Hippocampal formation (tissue), 2 donors: ENCODE measurements at regions not wholly inside any gene's neighbourhood (a gene's known extent, or its start where the extent isn't known, plus 50 kb on each side); places are given as distances from the start of the nearest gene placed in this dataset.
"Not testable (repeated sequence)": the region's sequence is repeated elsewhere in the genome, so short reads cannot be mapped to it uniquely, and the experiment has no call there.

Experiments
- DNase-seq, 2 donors: peaks; one replicate each; lab custom pipeline; 2025; lab: John Stamatoyannopoulos, UW

DNA sequence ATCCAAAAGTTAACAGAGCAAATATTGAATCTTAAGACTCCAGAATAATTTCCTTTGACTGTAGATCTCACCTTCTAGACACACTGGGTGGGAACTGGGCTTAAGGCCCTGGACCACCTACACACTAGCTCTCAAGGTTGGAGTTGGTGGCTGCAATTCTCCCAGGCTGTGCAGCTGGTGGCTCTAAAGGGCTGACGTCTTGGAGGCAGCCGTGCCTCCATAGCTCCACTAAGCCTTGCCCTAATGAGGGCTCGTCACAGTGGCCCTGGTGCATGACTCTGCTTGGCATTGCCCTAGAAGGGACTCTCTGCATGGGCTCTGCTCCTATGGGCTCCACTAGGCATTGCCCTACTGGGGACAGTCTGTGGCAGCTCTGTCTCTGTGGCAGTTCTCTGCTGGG, 1005.2 kb downstream of the CCSER2 start:
- no peak for DNase-seq

GRCh38 chr10:85362401-85362800, 1004.2 kb downstream of the GRID1 start:
- no peak for DNase-seq

- no peak for DNase-seq
These were observed 989.4 kb downstream of the GRID1 start for GRCh38 chr10:85377029-85377806.

DNA sequence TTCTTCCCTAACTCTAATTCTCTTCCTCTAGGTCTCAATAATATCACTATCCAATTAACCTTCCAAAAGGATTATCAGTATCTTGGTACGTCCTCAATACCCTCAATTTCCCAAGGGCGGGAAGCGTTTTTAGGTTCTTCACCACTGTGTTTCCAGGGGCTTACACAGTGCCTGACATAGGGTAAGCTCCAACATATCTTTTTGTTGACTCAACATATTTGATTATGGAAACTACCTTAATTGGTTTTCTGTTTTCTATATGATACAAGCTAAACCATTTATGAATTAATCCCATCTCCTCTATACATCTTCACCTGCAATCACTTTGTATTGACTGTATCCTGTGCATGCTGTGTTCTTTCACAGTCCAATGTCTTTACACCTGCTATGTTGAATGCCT, 987.3 kb downstream of the GRID1 start:
- no peak for DNase-seq

DNA sequence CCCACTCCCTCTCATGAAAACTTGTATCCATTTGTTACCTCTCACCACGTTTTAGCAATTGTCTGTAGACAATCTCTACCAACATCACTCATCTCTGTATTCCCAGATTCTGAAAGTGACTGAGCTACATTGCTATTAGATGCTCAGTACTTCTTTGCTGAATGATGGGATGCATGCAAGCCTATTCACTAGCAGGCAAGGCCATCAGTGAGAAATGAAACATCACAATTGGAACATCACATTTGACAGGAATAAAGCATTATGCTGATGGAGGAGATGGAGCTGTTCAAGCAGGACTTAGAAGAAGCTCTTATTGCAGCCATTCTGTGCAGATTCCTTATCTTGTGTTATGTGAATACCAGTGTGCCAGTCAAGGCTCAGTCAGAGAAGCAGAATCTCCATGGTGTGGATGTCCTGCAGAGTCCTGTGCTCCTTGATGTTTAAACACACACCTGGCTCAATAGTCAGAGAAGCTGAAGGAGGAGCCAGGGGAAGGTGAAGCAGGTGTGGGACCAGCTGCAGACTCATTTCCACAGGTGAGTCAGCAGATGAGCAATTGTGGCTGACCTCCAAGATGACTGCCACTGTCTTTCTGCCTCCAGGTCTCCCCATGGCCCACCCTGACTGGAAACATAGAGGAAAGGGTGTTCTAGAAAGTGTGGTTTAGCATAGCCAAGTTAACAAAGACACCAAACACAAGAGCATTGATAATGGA, 965.5 kb downstream of the GRID1 start:
- no peak for DNase-seq

DNA sequence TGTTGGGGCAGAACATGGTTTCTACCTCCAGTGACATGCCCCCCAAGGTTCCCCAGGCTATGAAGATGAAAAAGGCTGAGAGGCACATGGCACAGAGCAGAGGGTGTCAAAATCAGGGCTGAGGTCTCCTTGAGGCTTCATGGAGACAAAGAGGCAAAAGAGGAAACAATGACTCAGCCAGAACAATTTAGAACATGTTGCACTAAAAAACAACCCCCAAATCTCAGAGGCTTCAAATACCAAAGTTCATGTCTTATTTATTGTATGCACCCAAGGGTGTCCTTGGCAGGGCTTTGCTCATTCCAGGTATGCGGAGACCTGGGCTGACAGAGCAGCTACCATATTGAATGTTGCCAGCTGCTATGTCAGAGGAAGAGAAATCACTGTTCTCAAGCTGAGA, 964.1 kb downstream of the GRID1 start:
- no peak for DNase-seq

GRCh38 chr10:85407088-85407487, 959.5 kb downstream of the GRID1 start:
- DNase-seq: no peak

DNA sequence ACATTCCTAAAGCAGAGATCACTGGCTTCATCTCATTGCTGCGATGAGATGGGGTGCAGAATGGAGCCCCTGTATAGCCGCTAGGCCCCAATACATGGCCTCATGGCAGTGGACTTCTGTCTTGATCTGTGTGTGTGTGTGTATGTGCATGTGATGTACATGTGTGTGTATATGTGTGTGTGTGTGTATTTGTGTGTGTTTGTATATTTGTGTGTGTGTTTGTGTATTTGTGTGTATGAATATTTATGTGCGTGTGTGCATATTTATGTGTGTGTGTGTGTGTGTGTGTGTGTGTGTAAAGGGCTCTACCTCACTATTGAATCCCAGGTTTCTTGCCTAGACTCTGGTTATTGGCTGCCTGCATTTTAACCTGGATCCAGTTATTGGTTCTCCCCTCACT, 958.2 kb downstream of the GRID1 start:
- no peak for DNase-seq

GRCh38 chr10:85410586-85410985, 956.0 kb downstream of the GRID1 start:
- not testable (repeated sequence) for DNase-seq

GRCh38 chr10:85413570-85413969, 953.0 kb downstream of the GRID1 start:
- no peak for DNase-seq

DNA sequence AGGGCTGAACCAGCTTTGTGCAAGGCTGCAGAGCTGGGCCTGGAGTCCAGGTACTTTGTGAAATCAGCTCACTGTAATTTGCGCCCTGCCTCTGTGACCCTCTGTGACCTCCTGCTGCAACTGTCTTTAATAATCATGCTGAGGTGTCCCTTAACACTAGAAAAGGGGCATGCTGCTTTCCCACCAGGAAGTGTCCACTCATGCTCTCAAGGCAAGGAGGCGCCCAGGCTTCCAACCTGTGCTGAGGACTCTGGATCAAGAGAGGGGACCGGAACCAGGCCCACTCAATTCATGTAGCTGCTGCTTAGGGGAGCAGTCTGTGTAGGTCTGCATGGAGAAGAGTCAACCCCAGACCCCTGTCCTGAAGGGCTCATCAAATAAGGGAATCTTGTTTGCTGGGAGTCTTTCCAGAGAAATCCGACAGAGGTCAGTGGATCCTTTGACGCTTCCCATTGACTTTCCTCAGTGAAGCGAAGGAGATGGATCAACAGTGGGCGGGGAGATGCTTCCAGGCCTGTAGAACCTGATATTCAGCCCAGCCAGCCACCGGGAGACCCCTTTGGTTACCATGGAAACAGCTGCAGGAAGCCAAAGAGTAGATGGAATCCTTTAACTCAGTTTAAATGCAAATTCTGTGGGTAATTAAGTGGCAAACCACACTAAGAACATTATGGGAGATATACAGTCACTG, 945.9 kb downstream of the GRID1 start:
- no peak for DNase-seq

GRCh38 chr10:85421421-85421820, 945.2 kb downstream of the GRID1 start:
- DNase-seq: no peak

DNA sequence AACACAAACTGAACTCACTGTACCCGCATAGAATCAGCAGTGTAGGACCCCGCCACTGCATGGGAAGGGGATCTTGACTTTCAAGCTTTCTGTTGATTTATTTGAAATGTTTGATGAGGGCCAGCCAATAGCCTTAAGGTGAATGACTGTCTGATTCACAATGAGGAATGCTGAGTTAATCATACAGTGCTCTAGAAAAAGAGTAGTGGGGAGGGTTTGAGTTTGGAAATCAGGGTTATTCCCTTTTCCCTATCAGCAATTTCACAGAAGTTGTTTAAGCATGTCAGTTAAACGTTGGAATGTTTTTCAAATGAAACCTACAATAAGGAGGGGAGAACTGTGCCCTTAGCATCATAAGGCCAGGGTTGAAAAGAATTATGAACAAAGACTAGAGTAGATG, 937.5 kb downstream of the GRID1 start:
- DNase-seq: no peak

DNA sequence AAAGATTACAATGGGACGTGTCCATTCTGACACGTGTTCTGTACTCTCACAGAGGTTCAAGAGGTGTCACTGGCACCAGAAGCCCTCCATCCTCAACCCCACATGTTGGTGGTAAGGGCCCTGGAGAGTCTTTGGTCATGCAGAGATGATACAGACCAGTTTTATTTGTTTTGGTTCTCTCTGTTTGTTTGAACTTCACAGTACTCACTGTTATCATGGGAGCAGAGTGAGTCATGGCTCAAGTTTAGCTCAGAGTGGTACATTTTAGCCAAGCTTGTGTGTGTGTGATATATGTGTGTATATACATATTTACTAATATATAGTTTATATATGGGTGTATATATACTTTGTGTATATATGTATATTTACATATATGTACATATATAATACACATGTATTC, 935.6 kb downstream of the GRID1 start:
- DNase-seq: no peak

GRCh38 chr10:85433248-85433647, 933.3 kb downstream of the GRID1 start:
- no peak for DNase-seq

GRCh38 chr10:85444868-85445267, 921.7 kb downstream of the GRID1 start:
- no peak for DNase-seq

DNA sequence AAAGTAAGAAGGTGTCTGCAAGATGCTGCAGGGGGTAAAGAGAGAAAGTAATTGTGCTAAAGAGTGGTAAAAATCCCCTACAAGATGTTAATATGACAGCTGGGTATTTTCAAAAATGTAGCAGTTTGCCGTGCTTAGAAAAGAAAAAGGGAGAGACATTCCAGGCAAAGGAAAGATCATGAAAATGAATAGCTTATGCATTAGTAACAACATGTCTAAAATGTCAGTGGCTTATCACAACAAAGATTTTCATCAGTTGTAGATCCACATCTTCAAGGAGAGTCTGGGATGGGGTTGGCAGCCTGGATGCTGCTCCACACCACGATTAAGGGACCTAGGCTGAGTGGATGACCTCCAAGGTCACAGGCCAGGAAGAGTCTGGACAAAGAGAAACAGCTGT, 920.9 kb downstream of the GRID1 start:
- no peak for DNase-seq

DNA sequence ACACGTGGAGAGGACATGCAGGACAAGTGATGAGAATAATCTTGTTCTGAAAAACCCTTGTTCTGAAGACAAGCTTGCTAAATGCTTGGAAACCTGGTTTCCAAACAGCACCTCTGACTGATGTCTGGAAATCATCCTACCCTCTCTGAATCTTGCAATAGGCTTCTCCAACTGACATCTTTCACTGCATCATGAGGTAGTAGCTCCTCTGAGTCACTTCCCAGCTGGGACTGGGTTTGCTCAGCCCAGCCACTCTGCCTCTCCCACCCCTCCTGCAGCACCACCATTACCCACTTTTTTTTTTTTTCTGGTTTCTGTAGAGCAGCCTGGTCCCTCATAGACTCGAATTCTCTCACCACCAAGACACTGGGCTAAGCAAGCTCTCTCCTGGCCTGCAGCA, 919.8 kb downstream of the GRID1 start:
- no peak for DNase-seq

- no peak for DNase-seq
These were observed 918.9 kb downstream of the GRID1 start for GRCh38 chr10:85447690-85448089.

- no peak for DNase-seq
These were observed 917.9 kb downstream of the GRID1 start for GRCh38 chr10:85448716-85449115.

DNA sequence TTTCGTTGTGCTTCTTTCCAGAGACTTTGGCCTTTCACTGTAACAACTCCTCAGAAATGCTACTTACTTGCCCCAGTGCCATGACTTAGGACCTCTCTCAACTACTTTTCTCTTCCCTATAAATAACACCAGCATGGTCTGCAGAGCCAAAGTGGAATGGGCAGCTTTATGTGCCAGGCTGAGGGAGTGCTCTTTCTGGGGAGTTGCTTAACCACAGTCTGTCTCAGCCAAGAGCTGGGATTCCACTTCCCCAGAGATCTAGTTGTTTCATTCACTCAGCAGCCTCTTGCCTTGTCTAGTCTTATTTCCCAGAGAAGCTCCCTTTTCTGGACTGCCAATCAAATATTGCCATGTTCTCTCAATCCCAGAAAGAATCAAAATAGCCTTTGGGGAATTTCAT, 912.2 kb downstream of the GRID1 start:
- DNase-seq: no peak

DNA sequence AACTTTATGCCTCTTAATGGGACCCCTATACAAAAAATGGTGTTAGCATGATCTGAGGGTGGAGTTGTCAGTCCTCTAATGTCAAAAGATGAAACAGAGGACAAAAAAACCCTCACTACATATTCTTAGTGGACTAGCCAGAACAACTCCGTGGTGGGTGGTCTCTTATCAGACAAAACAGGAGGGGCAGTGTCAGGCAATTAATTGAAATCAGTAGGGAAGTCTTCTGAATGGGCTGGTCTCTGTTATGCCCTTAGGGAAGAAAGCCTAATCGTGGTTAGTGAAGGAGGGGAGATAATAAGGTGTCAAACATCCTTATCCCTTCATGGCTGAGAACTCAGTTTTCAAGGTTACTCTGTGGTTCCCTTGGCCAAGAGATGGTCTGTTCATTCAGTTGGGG, 909.4 kb downstream of the GRID1 start:
- DNase-seq: no peak

DNA sequence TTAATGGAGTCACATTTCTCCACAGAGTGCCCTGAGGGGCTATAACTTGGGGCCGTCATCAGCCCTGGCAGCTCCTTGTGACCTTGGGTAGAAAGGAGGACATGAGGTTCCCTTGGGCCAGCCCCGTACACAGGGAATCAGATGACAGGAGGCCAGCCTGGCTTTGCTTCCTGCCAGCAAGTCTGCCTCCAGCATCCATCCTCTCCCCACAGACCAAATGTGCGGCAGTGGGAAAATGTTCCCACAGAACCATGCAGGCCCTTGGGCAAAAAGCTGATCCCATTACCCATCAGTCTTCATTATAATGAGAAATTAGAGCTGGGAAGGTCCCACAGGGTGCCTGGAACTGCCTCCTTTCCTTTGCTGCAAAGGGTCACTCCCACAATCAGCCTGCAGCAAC, 908.3 kb downstream of the GRID1 start:
- no peak for DNase-seq
